Central memory CD8-positive, alpha-beta T cell (primary cell): ENCODE measurements at regions not wholly inside any gene's neighbourhood (a gene's known extent, or its start where the extent isn't known, plus 50 kb on each side); places are given as distances from the start of the nearest gene placed in this dataset.

Experiments
- ATAC-seq: fragments of 150-1000 bp; cut with Tn5 transposase; replicated peaks from 2 replicates; pipeline ENCODE4 v1.10.0; 2022; ENCODE audit warnings: mild to moderate bottlenecking, moderate FRiP score, moderate number of reproducible peaks; ENCODE audit not compliant: poor library complexity, severe bottlenecking; ENCODE audit errors: extremely low read depth
- DNase-seq, 2 donors: peaks; one replicate each; pipeline ENCODE4 v3.0.0; 2021; ENCODE audit warnings: low spot score in 2 of 2
- H3K27ac Mint-ChIP-seq: one replicate; pipeline ENCODE4 v1.8.0; 2022; ENCODE audit warnings: low read depth, mild to moderate bottlenecking, moderate library complexity, mixed read lengths
- H3K27me3 Mint-ChIP-seq: one replicate; pipeline ENCODE4 v1.8.0; 2022; ENCODE audit warnings: mixed read lengths
- H3K36me3 Mint-ChIP-seq: one replicate; pipeline ENCODE4 v1.8.0; 2022; ENCODE audit warnings: mild to moderate bottlenecking, moderate library complexity, mixed read lengths; ENCODE audit not compliant: insufficient read depth
- H3K4me1 Mint-ChIP-seq: one replicate; pipeline ENCODE4 v1.8.0; 2022; ENCODE audit warnings: mixed read lengths
- H3K4me3 Mint-ChIP-seq: one replicate; pipeline ENCODE4 v1.8.0; 2022; ENCODE audit warnings: mild to moderate bottlenecking, moderate library complexity, mixed read lengths
- H3K9me3 Mint-ChIP-seq: one replicate; pipeline ENCODE4 v1.8.0; 2022; ENCODE audit warnings: mixed read lengths

GRCh38 chr4:1477045-1477840 lies 71.0 kb upstream of the NKX1-1 start:
- DNase-seq, result no peak
- no peak for ATAC-seq
- H3K27ac Mint-ChIP-seq, result no peak overlapping the region
- H3K4me1 Mint-ChIP-seq, result no peaks in the 10 kb centered on the region
- no peaks in the 10 kb centered on the region for H3K9me3 Mint-ChIP-seq
- H3K4me3 Mint-ChIP-seq, result no peak overlapping the region
- no peaks in the 10 kb centered on the region for H3K27me3 Mint-ChIP-seq
- no peaks in the 10 kb centered on the region for H3K36me3 Mint-ChIP-seq

GRCh38 chr4:1476140-1476513 lies 69.9 kb upstream of the NKX1-1 start:
- Mint-ChIP-seq H3K27ac (no peak overlapping the region), H3K4me1 (no peaks in the 10 kb centered on the region), H3K9me3 (no peaks in the 10 kb centered on the region), H3K27me3 (no peaks in the 10 kb centered on the region), H3K36me3 (no peaks in the 10 kb centered on the region), H3K4me3 (no peak overlapping the region)
- DNase-seq (no peak), ATAC-seq (no peak)

GRCh38 chr4:1475277-1476139 lies 69.3 kb upstream of the NKX1-1 start:
- H3K27me3 Mint-ChIP-seq, result no peaks in the 10 kb centered on the region
- H3K36me3 Mint-ChIP-seq, result no peaks in the 10 kb centered on the region
- DNase-seq, result no peak
- H3K4me1 Mint-ChIP-seq, result no peaks in the 10 kb centered on the region
- H3K27ac Mint-ChIP-seq, result no peak overlapping the region
- no peaks in the 10 kb centered on the region for H3K9me3 Mint-ChIP-seq
- H3K4me3 Mint-ChIP-seq, result no peak overlapping the region
- ATAC-seq, result no peak

- no peaks in the 10 kb centered on the region for H3K27me3 Mint-ChIP-seq
- no peak for DNase-seq
- ATAC-seq, result no peak
- H3K4me3 Mint-ChIP-seq, result no peak overlapping the region
- H3K36me3 Mint-ChIP-seq, result no peaks in the 10 kb centered on the region
- H3K9me3 Mint-ChIP-seq, result no peaks in the 10 kb centered on the region
- H3K4me1 Mint-ChIP-seq, result no peaks in the 10 kb centered on the region
- no peak overlapping the region for H3K27ac Mint-ChIP-seq
Observed at GRCh38 chr4:1474126-1475090, 68.2 kb upstream of the NKX1-1 start.

GRCh38 chr4:1473718-1474117 lies 67.5 kb upstream of the NKX1-1 start:
- DNase-seq (no peak), ATAC-seq (no peak)
- Mint-ChIP-seq H3K36me3 (no peaks in the 10 kb centered on the region), H3K27me3 (no peaks in the 10 kb centered on the region), H3K27ac (no peak overlapping the region), H3K4me3 (no peak overlapping the region), H3K9me3 (no peaks in the 10 kb centered on the region), H3K4me1 (no peaks in the 10 kb centered on the region)

GRCh38 chr4:1472911-1473518 lies 66.8 kb upstream of the NKX1-1 start:
- no peak for ATAC-seq
- peaks cover 5% of the 10 kb centered on the region for H3K9me3 Mint-ChIP-seq
- DNase-seq, result no peak
- no peaks in the 10 kb centered on the region for H3K4me1 Mint-ChIP-seq
- H3K36me3 Mint-ChIP-seq, result no peaks in the 10 kb centered on the region
- H3K27me3 Mint-ChIP-seq, result no peaks in the 10 kb centered on the region
- no peak overlapping the region for H3K27ac Mint-ChIP-seq
- no peak overlapping the region for H3K4me3 Mint-ChIP-seq

GRCh38 chr4:1472148-1472797 lies 66.0 kb upstream of the NKX1-1 start:
- Mint-ChIP-seq H3K4me1 (no peaks in the 10 kb centered on the region), H3K9me3 (peaks cover 12% of the 10 kb centered on the region), H3K4me3 (no peak overlapping the region), H3K36me3 (no peaks in the 10 kb centered on the region), H3K27ac (no peak overlapping the region), H3K27me3 (no peaks in the 10 kb centered on the region)
- ATAC-seq, result no peak
- DNase-seq, result no peak

- H3K27me3 Mint-ChIP-seq, result no peaks in the 10 kb centered on the region
- H3K36me3 Mint-ChIP-seq, result no peaks in the 10 kb centered on the region
- DNase-seq (no peak), ATAC-seq (no peak)
- H3K4me3 Mint-ChIP-seq, result no peak overlapping the region
- no peak overlapping the region for H3K27ac Mint-ChIP-seq
- peaks cover 14% of the 10 kb centered on the region for H3K9me3 Mint-ChIP-seq
- H3K4me1 Mint-ChIP-seq, result no peaks in the 10 kb centered on the region
Observed at GRCh38 chr4:1471443-1472147, 65.4 kb upstream of the NKX1-1 start.

- Mint-ChIP-seq H3K27ac (no peak overlapping the region), H3K9me3 (peaks cover 14% of the 10 kb centered on the region), H3K27me3 (no peaks in the 10 kb centered on the region), H3K4me1 (no peaks in the 10 kb centered on the region), H3K36me3 (no peaks in the 10 kb centered on the region), H3K4me3 (no peak overlapping the region)
- ATAC-seq (no peak), DNase-seq (no peak)
Observed at GRCh38 chr4:1470816-1471442, 64.7 kb upstream of the NKX1-1 start.

GRCh38 chr4:1470393-1470670 lies 64.1 kb upstream of the NKX1-1 start:
- Mint-ChIP-seq H3K27ac (no peak overlapping the region), H3K36me3 (no peaks in the 10 kb centered on the region), H3K4me3 (no peak overlapping the region), H3K4me1 (no peaks in the 10 kb centered on the region), H3K9me3 (peaks cover 14% of the 10 kb centered on the region), H3K27me3 (no peaks in the 10 kb centered on the region)
- no peak for DNase-seq
- ATAC-seq, result no peak
